ENCODE measurements at regions not wholly inside any gene's neighbourhood (a gene's known extent, or its start where the extent isn't known, plus 50 kb on each side); places are given as distances from the start of the nearest gene placed in this dataset.

GRCh38 chr2:65541773-65542172, 109.4 kb upstream of the SPRED2 start:
- TF ChIP-seq CTCF (IDR thresholded peaks at IDR 0.05; ENCODE audit: insufficient read depth, low read length) (no peak), POLR2AphosphoS5 (IDR thresholded peaks at IDR 0.05; ENCODE audit: low read depth) (no peak)

Data from HL-60 (cell line).